ENCODE measurements at regions not wholly inside any gene's neighbourhood (a gene's known extent, or its start where the extent isn't known, plus 50 kb on each side); places are given as distances from the start of the nearest gene placed in this dataset.
"Not testable (repeated sequence)": the region's sequence is repeated elsewhere in the genome, so short reads cannot be mapped to it uniquely, and the experiment has no call there.

GRCh38 chr3:48101301-48101650, 85.1 kb upstream of the MAP4 start:
- TF ChIP-seq EZH2 (IDR thresholded peaks at IDR 0.05; ENCODE audit: borderline replicate concordance, low read length): not testable (repeated sequence)
- TF ChIP-seq, protein P1, sequence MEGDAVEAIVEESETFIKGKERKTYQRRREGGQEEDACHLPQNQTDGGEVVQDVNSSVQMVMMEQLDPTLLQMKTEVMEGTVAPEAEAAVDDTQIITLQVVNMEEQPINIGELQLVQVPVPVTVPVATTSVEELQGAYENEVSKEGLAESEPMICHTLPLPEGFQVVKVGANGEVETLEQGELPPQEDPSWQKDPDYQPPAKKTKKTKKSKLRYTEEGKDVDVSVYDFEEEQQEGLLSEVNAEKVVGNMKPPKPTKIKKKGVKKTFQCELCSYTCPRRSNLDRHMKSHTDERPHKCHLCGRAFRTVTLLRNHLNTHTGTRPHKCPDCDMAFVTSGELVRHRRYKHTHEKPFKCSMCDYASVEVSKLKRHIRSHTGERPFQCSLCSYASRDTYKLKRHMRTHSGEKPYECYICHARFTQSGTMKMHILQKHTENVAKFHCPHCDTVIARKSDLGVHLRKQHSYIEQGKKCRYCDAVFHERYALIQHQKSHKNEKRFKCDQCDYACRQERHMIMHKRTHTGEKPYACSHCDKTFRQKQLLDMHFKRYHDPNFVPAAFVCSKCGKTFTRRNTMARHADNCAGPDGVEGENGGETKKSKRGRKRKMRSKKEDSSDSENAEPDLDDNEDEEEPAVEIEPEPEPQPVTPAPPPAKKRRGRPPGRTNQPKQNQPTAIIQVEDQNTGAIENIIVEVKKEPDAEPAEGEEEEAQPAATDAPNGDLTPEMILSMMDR (conservative IDR thresholded peaks at IDR 0.05 in 1 of 2, IDR thresholded peaks at IDR 0.05 in 1 of 2; ENCODE audit: extremely low read depth in 1 of 2, insufficient read depth in 1 of 2, low read depth in 1 of 2, low read length in 2 of 2): not testable (repeated sequence)

Measured in mammary epithelial cell (primary cell).